GM19452 (cell line): ENCODE measurements at regions not wholly inside any gene's neighbourhood (a gene's known extent, or its start where the extent isn't known, plus 50 kb on each side); places are given as distances from the start of the nearest gene placed in this dataset.
A peak's percentile ranks its signal among the peaks of the same experiment; 100 is the strongest.
"Not testable (repeated sequence)": the region's sequence is repeated elsewhere in the genome, so short reads cannot be mapped to it uniquely, and the experiment has no call there.

Source experiments
- ATAC-seq: cut with Tn5 transposase; IDR thresholded peaks from one replicate; pipeline ENCODE4 v1.9.1; 2021; ENCODE audit not compliant: unreplicated experiment

DNA sequence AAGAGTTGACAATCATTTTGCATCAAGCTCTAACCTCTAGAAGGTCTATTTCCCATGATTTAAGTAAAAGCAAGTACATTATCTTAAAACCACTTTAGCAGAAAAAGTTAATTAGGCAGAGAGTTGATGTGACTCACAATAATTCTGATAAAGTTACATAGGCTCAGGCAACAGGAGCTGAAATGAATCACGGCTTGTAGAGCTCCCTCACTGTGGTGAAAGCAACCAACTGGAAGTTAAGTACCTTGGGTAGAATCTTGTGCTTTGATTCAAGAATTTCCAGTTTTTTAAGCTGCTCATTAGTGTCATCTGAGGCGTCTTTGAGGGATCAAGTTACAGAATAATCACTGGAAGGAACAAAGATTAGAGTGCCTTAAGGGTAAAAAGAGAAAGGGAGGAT, 68.9 kb upstream of the NFE2L3 start:
- ATAC-seq: no peak

DNA sequence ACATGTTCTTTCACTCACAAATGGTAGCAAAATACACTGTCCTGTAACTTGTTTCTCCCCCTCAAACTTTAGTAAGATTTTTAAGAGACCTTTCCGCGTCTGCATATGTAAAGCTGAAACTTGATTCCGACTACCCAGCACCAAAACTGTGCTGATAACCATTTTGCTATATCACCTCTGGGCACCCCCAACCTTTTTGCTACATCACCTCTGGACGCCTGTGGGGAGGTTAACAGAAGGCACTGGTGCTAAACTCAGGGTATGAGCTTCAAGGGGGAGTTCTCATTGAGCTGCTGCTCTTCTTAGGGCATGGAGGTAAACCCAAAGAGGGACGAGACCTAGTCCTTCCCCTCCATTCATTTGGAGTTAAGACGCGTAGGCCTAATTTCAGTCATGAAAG, 67.6 kb upstream of the NFE2L3 start:
- no peak for ATAC-seq

DNA sequence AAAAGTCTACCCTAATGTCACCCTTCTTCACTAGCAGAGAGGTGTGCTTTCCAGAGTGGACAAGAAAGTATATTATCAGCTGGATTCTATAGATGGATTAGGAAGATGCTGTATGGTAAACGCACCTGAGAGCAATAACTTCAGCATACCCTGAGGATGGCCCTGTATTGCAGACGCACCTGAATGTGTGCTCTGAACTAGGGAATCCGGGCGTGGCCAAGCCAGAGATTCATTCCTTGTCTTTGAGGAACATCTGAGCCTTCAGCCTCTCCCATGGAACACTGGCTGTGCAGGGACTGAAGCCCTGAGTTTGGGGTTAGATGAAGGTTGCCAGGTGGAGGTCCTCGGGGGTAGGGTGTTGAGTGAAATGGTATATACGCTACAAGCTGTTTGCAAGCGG, 66.2 kb upstream of the NFE2L3 start:
- ATAC-seq: no peak

DNA sequence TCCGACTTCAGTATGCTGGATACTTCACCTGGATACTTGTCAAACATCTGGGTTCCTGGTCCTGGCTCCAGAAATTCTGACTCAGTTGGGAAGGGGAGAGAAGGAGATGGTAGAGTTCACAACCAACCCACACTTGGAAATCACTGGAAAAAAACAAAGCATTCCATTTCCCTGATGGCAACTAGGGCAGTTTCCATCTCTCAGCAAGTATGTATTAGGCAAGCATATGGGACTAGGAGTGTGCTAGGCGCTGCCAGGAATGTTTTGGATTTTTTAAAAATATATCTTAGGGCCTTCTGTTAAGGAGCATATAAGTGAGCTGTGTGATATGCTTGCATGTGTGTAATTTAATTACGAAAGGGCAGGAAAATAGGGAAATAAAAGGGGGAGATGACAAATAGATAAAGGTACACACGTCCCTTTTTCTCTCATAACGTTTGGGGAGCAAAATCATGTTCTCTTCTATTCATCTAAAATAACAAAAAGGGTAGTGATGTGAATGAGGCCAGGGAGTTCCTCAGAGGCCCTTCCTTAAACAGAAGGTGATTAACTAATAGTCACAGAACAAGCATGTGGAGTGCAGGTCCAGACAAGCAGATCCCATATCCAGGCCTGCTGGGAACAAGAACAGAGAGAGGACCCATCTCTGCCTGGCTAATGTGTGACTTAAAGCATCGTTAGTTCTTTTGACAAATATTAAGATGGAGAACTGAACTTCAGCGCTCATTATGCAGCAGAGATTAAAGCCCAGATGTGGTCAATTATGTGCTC, 64.5 kb upstream of the NFE2L3 start:
- ATAC-seq: no peak

DNA sequence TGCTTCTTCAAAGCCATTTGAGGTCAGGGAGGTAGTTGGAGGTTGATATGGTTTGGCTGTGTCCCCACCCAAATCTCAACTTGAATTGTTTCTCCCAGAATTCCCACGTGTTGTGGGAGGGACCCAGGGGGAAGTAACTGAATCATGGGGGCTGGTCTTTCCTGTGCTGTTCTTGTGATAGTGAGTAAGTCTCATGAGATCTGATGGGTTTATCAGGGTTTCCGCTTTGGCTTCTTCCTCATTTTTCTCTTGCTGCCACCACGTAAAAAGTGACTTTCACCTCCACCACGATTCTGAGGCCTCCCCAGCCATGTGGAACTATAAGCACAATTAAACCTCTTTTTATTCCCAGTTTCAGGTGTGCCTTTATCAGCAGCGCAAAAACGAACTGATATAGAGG, 62.5 kb upstream of the NFE2L3 start:
- ATAC-seq: not testable (repeated sequence)

DNA sequence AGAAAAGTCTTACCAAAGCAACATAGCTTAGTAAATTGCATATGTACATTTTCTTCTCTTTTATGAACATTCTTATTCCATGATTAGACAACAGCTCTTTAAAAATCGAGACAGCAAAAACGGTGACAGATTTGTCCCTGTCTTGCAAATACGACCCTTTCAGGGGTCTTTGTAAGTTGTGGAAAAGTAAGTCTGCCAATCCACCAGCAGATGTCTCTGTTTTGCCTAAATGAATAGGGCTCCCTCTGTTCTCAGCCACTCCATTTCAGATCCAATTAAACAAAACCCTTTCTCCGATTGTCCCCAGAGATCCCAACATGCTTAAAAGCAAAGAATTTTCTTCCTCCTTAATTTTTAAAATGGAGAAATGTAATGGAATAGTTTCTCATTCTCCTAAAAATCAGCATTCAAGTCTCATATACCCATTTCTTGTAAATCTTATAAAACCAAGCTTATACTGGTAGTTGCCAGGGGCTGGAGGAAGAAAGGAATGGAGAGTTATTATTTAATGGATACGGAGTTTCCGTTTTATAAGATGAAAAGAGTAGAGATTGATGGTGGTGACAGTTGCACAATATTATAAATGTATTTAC, 61.0 kb upstream of the NFE2L3 start:
- no peak for ATAC-seq

DNA sequence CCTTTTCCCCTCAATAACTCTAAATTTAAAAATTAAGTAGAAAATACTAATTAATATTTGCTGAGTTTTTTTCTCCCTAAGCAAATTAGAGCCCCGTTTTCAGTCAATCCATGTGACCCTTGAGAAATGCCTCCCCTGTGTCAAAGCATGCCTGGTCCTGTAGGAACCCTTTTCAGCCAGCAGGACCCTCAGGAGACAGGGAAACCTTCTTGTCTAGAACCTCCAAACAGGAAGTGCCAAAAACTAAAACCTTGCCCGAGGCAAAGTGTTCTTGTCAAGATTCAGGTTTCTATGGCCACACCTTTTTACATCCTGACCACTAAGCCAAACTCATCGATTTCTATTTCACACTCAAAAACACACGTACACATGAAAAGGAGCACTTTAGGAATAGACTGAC, 60.1 kb upstream of the NFE2L3 start:
- ATAC-seq: no peak

DNA sequence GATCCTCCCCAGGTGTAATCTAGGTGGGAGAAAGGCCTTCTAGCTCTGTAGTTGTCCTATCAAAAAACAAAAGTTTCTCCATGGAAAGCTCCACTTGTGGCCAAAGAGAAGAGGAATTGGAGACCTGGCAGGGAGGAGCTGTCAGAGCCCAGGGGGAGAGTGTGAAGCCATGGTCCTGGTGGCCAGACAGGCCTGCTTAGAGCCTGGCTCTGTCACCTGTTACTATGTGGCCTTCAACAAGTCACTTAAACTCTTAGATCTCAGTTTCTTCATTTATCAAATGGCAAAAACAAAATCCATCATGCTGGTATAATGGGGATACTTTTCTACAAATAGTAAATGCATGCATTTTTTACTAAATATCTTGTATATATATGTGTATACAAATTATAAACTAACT, 59.0 kb upstream of the NFE2L3 start:
- no peak for ATAC-seq

DNA sequence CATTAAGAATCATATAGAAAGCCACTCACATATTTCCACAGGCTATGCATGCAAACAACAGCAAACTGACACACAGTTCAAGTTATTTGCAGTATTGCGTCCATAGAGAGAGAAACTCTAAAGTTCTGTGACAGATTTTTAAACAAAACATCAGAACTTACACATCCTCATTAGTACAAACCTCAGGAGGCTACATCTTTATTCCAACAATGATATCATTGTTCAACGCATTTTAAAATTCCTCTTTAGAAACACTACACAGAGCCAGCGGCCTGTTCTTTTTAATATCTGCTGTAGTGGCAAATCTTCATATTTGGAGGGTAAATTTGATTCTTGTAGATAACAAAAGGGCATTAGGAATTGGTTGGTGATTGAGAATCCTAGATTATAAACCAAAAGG, 55.9 kb upstream of the NFE2L3 start:
- ATAC-seq: no peak

DNA sequence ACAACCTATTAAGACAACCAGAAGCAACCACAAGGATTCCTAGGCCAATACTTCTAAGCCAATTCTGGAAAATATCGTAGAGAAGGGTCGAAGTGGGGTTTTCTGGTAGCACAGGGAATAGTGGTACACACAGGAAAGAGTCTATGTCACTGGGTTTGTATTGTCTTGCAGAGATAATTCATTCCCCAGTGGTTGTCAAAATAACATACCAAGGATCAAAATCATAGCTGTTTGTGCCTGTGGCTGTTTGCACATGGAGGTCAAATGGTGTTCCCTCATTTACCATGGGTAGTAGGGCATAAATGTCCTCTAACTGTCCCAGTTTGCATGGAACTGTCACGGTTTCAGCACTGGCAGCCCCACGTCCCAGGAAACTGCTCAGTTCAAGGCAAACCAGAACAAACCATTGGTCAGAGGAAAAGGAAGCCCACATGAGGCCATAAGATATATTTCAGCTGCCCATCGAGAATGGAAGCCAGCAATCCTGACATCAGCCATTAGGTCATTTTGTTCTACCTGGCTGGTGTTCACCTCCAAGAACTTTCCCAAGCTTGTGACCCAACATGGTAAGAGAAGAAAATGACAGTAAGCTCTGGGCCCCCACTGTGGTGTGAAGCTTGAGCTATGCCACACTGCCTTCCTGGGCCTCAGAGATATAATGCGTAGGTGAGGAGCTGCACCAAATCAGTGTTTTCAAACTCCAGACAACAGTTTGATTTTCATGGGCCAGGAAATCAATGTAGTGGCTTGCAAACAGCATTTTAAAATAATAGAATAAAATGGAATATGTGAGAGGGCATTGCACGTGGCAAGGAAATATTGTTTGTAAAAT, 53.9 kb upstream of the NFE2L3 start:
- ATAC-seq: no peak

DNA sequence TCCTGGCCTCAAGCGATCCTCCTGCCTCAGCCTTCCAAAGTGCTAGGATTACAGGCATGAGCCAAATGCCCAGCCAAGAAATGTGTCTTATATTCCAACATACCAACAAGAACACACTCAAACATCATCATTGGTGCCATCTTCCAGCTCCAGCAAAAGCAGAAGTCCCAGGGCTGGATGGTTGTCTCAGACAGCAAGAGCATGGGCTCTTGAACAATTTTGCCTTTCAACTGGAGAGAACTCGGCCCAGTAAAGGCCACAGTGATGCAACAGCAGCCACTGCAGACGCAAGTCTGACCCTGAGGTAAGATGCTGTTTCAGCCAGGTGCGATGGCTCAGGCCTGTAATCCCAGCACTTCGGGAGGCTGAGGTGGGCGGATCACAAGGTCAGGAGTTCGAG, 52.8 kb upstream of the NFE2L3 start:
- ATAC-seq: no peak

DNA sequence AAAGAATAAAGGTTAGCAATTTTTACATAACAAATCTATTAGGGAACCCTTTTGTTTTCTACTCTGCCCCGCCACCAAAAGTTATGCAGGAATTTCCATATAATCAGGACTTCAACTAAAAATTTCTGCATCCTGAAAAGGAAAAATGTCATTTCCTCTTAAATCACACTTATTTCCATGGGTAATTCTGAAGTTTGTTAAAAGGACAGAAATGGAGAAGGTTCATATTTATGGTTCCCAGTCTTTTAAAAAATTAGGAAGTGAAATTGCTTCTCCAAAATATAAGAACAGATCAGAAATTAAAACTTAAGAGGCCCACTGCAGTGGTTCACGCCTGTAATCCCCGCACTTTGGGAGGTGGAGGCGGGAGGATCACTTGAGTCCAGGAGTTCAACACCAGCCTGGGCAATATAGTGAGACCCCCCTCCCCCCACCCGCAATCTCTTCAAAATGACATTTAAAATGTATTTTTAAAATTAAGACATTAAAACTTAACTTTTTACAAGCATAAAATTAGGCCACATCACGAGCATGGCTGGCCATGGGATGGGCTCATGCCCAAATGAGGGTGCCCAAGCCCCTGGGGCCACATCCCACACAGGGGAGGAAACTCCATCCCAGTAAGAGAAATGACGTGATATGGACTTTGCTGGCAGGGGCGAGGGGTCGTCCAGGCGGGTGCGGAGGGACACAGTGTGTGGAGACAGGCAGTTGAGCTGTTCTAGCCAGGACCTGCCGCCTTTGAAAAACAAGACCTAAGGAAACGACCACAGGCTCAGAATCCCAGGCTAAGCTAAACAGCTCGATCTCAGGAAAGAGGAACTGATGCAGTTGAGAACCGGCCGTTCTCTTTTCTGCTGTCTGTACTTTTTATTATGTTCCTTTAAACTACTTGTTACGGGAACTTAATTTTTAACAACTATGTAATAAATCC, 51.3 kb upstream of the NFE2L3 start:
- ATAC-seq: peak; percentile 26

DNA sequence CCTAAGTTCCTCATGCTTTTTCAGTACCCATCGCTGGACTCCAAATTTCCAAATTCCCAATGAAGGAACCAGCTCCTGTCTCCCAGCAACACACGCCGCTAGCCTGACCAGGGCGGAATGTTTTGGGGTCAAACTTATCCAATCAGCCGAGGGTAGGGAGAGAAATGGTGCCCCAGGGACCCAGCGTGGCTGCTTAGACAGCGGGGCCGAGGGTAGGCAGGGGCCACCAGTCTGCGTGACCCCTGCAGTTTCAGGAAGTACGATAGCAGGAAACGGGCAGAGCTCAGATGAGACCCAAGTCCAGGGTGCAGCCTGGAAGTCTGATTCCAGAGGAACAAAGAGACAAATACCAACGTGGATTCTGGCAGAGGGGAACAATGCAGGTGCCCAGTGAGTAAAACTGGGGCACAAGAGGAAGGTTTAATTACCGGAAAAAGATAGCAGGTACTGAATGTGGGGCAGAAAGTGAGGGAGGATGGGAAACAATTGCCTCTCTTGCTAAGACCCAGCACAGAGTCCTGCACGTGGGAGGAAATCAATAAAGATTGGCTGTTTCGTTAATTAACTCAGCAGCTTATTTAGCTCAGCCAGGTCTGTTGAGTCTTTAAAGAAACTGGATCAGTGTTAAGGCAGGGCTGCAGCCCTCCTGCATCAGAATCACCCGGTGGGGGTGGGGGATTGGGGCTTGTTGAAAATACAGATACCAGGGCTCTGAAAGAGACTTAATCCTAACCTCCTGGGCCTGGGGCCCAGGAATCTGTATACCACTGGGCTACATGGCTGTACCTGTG, 50.4 kb upstream of the NFE2L3 start:
- peak; percentile 66 for ATAC-seq

DNA sequence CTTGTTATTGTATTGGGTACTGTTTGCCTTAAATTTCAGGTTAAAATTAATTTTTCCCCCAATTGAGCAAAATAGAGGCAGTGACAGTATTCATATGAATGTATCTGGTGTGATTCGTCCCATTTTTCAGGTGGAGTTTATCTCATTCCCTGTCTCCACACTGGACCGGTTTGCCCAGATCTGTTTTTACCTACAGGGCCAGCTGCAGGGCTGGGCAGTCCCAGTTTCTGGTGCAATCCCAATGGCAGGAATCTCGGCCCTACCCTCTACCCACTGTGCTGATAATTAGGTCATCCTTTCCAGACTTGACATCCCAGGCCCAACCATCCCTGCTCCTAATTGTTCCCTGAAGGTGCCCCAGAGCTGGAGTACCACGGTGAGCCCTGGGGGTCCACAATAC, 49.8 kb upstream of the NFE2L3 start:
- ATAC-seq: no peak
